NCI-H2029 (cell line): ENCODE measurements at regions not wholly inside any gene's neighbourhood (a gene's known extent, or its start where the extent isn't known, plus 50 kb on each side); places are given as distances from the start of the nearest gene placed in this dataset.
"Not testable (repeated sequence)": the region's sequence is repeated elsewhere in the genome, so short reads cannot be mapped to it uniquely, and the experiment has no call there.

Source experiments
- DNase-seq: peaks from one replicate; lab custom pipeline; 2025; lab: John Stamatoyannopoulos, UW

DNA sequence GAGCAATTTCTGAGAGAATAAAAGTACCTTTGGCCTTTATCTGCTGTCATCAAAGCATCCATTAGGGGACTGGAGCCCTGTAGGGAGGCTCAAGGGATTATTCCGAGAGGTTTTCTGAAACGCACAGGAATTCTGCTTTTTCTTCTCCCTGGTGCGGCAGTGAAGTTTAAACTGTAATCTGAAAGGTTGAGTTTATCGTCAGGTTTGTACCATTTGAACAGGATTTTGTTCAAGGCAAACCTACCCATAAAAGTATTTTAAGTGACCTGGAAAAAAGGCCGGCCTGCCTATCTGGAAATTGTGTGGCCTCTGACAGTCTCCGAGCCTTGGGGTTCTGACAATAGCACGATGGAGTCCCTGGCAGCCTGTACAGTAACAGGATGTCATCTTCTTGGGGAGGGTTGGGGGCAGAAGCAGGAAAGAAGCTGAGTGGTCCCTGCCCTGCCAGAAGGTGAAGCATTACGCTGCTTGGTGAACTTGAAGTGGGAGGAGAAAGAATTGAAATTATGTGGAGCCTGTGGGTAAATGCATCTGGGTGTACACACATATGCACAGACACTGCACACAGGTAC lies 272.0 kb downstream of the CYRIA start:
- no peak for DNase-seq

DNA sequence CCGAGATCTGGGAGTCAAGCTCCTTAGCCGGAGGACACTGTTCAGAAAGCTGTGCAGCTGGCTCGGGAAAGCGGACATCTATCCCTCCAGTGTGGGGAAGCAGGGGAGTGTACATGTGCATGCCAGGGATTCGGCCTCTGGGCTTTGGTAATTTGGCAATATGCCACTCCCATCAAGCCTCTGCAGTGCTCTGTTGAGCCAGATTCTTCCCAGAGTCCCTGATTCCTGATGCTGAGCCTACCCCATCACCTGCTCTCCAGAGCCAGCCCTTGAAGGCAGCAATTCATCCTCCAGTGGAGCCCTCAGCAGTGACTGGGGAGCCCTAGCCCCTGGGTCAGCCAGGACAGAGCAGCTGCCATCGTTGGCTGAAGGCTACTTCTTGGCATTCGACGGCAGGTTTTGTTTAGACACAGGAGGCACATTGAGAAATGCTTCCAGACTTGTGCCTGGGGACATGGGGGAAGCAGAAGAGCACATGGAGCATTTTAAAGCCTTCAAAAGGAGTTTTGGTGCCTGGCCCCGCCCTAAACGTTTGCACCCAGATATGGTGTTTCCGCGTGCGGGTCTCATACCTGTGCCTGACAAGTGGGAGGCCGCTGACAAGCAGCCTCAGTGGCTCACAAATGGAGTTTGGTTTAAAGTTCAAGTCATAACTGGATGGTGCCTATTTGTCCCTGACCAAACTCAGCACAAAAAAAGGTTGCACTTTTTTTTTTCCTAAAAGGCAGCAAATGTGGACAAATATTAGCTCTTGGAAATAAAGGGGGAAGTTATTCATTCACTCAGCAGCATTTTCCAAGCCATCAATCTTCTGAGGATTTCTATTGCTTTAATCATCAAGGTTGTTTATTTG lies 272.8 kb downstream of the CYRIA start:
- no peak for DNase-seq

DNA sequence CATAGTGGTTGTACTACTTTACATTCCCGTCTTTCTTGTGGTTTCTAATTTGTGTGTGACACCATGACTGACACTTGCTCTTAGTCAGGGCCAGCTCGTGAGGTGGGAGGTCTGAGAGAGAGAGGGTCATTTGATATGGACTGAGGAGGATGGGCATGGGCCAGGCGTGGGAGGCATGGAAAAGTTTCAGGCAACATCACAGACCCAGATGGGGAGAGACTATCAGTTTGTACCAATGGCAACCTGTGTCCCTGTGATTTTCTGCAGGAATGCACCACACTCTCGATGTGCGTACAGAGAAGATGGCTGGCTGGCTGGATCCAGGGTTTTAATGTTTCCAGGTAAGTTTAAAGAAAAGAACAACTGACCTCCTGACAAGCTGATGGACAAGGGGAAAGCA lies 273.6 kb downstream of the CYRIA start:
- no peak for DNase-seq

DNA sequence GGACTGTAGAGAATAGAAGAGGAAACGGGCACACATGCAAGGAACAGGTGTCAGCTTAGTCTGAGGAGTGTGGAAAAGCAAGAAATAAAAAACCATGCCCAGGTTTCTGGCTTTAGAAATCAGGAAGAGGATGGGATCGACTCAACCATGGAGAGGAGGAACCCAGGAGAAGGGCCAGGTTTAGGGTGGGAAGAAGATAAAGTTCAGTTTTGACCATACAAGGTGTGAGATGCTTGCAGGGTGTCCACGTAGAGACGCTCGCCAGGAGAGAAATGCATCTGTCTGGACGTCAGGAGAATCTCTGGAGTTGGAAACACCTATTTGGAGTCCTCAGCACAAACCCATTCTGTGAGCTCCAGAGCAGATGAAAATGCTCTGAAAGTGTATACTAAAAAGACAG lies 275.1 kb downstream of the CYRIA start:
- DNase-seq: no peak

GRCh38 chr2:16389611-16390010 lies 276.0 kb downstream of the CYRIA start:
- DNase-seq: no peak

DNA sequence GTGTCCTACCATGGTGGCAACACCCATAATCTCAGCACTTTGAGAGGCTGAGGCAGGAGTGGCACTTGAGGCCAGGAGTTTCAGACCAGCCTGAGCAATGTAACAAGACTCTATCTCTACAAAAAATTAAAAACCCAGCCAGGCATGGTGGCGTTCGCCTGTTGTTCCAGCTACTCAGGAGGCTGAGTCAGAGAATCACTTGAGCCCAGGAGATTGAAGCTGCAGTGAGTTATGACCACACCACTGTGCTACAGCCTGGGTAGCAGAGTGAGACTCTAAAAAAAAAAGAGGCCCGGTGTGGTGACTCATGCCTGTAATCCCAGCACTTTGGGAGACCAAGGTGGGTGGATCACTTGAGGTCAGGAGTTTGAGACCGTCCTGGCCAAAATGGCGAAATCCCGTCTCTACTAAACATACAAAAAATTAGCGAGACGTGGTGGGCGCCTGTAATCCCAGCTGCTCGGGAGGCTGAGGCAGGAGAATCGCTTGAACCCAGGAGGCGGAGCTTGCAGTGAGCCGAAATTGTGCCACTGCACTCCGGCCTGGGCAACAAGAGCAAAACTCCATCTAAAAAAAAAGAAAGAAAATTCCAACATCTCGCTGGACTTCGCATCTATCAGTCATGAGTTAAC lies 277.3 kb downstream of the CYRIA start:
- not testable (repeated sequence) for DNase-seq

DNA sequence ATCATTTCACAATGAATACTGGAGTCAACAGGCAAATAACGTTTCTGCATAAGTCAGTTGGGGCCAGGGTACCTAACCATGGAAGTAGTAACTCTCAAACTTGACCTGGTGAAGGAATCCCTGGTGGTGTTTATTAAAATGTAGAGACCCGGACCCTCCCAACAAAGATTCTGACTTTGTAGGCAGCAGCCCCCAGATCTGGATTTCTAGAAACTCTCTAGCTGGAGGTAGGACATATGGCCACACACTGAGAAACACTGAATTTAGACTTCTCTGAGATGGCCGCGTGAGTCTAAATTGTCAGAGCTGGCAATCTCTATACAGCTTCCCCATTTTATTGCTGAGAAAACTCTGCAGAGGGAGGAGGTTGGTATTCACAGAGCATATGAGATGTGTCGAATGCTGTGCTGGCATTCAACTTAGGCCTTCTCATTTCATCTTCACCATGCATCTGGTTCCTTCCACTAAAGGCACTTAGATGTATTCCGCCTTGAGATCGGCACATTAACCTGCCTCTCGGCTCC lies 278.1 kb downstream of the CYRIA start:
- no peak for DNase-seq

DNA sequence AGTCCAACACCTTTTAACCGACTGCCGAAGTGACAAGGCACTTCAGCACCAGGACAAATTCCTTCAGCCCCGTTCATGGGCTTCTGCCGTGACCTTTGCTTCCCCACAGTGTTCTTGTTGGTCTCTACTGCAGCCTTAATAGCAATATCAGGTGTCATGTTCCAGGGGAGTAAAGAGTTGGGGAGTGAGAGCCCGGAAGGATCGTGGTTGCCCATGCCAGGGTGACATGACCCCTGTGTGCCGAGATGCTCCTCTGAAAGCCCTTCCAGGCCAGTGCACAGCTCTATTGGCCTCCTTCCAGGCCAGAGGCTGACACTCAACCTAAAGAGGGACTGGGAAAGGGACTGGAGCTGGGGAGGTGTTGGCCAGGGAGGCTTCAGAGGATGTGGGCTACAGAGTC lies 279.2 kb downstream of the CYRIA start:
- DNase-seq: no peak

DNA sequence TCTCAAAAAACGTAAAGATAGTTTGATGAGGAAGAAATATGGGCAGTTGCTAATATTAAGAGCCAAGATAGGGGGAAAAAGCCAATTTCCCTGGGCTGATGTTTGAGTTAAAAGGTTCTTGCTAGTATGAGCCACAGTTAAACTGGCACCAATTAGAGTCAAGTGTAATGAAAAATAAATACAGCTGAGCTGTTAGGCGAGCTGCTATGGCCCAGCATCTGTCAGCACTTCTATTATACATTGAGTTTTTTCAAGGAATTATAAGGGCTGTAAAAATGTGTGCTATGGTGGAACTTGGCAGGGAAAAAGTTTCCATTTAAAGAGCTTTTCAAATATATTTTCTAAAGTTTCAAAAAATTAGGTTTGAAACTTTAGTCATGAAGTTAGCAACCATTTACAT lies 279.6 kb downstream of the CYRIA start:
- no peak for DNase-seq

DNA sequence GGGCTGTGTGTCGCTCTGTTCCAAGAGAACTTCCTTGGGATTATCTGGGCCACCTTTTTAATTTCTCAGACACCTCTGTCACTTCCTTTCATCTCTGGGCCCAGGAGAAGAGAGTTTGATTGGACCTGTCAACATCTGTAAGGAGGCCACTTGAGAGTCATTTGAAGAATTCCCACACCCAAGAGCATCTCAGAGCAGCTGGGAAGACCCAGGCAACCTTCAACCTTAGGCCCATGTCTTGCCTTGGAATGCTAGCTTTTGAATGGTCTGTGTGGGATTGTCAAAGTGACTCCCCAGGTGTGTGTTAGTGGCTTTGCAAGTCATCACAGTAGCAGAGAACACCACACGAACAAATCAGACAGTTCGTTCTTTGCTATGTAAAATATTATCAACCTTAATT lies 280.3 kb downstream of the CYRIA start:
- no peak for DNase-seq

DNA sequence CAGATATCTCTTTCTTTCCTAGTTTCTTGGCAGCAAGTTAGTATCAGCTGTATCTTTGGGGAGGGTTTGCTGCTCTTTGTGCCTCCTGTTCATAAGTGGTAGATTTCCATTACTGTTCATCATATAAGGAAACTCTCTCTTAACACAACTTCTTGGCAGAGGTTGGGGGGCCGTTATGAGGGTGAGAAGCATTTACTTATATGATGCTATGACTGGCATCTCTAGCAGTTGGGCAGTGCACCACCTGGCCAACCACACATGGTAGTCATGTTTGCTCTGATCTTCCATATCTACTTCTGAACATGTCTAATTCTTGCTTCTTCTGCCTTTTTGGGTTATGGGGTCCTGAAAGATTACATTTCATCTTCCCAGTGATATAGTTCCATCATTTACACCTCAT lies 282.2 kb downstream of the CYRIA start:
- DNase-seq: no peak

GRCh38 chr2:16382451-16382850 lies 283.2 kb downstream of the CYRIA start:
- DNase-seq: no peak

DNA sequence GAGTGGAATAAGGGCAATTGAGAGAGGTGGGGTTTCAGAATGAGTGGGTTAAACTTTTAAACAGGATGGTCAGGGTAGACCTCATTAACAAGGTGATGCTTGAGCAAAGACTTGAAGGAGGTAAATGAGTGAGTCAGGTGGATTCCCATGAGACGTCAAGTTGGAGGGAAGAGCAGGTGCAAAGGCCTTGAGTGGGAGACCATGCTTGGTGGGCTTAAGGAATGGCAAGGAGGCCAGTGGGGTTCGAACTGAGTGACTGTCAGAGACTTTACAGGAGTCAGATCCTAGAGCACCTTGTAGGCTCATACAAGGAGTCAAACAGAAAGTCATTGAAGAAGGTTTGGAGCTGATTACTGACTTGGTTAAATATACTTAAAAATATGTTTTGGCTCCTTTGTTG lies 284.1 kb downstream of the CYRIA start:
- DNase-seq: no peak

- DNase-seq: not testable (repeated sequence)
Observed at GRCh38 chr2:16379901-16380300, 285.7 kb downstream of the CYRIA start.

DNA sequence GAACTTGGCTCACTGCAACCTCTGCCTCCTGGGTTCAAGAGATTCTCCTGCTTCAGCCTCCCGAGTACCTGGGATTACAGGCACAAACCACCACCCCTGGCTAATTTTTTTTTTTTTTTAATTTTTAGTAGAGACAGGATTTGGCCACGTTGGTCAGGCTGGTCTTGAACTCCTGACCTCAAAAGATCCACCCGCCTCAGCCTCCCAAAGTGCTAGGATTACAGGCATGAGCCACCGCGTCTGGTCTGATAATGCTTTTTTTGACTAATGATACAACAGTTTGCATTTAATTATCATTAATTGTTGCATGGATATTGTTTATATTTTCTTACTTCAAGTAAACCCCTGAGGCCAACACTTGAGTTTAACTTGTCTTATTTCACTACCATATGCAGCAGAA lies 286.6 kb downstream of the CYRIA start:
- not testable (repeated sequence) for DNase-seq

DNA sequence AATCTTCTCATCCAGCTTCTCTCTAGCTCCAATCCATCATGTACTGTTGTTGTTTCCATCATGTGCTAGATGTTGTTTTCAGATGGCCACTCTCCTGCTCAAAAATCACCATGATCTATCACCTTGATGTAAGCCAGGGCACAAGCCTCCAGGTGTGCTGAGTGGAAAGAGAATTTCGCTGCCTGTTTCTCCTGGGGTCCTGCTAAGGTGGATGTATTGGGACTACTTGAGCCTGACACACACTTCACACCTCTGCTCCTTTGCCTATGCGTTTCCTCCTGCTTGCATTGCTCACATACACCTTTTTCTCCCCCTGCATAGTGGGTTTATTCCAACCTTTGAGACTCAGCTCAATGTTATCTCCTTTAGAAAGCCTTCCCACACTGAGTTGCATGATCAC lies 287.6 kb downstream of the CYRIA start:
- no peak for DNase-seq

- DNase-seq: no peak
Observed at GRCh38 chr2:16375981-16376380, 289.7 kb downstream of the CYRIA start.

DNA sequence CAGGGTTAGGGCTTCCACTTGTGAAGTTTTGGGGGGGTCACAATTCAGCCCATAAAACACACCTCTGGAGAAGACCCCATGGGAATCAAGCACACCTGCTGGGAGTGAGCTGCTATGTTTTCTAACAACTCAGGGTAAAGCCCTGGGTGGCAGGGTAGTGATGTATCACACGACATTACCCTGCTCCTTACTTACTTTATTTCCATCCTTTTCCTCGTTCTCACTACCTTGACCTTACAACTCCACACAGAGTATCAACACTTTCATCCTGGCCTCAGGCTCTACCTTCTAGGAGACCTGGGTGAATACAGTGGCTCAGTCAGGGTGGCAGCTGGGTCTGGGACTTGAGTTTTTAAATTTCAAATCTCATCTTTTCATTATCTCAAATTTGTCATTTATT lies 290.3 kb downstream of the CYRIA start:
- no peak for DNase-seq

DNA sequence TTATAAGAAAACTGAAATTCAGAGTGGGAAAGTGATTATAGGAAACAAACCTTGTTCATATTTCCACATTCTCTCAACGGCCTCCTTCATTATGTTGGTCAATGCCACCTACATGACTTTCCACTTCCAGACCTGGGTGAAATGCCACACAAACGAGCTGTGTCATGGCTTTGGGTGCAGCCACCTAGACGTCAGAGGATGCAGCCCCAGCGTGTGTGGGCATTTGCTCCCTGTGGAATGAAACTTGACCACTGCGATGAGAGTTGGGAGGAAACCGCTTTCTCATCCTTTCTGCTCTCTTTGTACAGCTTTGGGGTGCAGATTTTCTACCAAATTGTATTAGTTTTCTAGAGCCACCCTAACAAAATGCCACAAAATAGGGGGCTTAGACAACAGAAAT lies 291.0 kb downstream of the CYRIA start:
- DNase-seq: no peak

GRCh38 chr2:16373341-16373740 lies 292.3 kb downstream of the CYRIA start:
- DNase-seq: no peak

DNA sequence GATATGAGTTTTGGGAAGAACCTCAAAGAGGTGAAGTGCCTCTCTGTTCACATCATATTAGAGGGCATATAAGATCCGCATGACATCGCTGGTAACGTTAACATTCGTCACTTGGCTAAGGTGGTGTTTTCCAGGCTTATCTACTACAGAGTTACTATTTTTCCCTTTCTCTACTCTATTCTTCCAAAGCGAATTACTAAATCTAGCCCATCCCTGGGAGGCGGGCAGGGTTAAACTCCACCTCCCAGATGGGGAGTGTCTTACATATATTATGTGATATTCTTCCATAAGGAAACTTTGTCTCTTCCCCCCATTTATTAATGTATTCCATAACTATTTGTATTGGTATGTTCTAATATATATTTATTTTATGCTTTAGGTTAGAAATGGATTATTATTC lies 293.9 kb downstream of the CYRIA start:
- DNase-seq: no peak

DNA sequence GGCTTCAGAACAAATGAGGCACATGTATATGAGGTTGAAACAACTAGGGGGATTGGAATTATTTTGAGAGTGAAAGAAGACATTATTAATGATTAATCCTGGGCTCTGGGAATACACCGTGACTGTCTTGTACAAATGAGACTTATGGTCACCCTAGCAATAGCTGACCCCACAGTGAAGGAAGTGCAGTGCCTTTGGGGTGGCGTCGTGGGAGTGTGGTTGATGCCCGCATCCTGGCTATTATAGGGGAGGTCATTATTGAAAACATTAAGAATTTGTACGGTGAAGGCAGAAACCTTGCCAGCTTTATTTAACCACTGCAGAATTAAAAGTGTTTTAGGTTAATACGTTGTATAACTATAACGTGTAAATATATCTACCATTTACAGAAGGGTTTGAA lies 296.7 kb downstream of the CYRIA start:
- DNase-seq: no peak

GRCh38 chr2:16368328-16368727 lies 297.3 kb downstream of the CYRIA start:
- no peak for DNase-seq
